ENCODE measurements at regions not wholly inside any gene's neighbourhood (a gene's known extent, or its start where the extent isn't known, plus 50 kb on each side); places are given as distances from the start of the nearest gene placed in this dataset.

GRCh38 chr20:11156922-11157321 lies 483.1 kb upstream of the JAG1 start:
- no peaks in the 10 kb centered on the region for H3K27me3 ChIP-seq
- TF ChIP-seq, protein P1, sequence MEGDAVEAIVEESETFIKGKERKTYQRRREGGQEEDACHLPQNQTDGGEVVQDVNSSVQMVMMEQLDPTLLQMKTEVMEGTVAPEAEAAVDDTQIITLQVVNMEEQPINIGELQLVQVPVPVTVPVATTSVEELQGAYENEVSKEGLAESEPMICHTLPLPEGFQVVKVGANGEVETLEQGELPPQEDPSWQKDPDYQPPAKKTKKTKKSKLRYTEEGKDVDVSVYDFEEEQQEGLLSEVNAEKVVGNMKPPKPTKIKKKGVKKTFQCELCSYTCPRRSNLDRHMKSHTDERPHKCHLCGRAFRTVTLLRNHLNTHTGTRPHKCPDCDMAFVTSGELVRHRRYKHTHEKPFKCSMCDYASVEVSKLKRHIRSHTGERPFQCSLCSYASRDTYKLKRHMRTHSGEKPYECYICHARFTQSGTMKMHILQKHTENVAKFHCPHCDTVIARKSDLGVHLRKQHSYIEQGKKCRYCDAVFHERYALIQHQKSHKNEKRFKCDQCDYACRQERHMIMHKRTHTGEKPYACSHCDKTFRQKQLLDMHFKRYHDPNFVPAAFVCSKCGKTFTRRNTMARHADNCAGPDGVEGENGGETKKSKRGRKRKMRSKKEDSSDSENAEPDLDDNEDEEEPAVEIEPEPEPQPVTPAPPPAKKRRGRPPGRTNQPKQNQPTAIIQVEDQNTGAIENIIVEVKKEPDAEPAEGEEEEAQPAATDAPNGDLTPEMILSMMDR (IDR thresholded peaks at IDR 0.05): no peak
- H3K9me3 ChIP-seq: no peaks in the 10 kb centered on the region
- no peaks in the 10 kb centered on the region for H3K4me1 ChIP-seq (ENCODE audit: control insufficient read depth in 1 of 2, insufficient read depth in 1 of 2, low read depth in 1 of 2, low read length in 1 of 2)
- H3K4me3 ChIP-seq (ENCODE audit: low read depth in 1 of 2, low read length in 1 of 2): no peak overlapping the region
- no peaks in the 10 kb centered on the region for H3K36me3 ChIP-seq
- no peak overlapping the region for H3K27ac ChIP-seq

DNA sequence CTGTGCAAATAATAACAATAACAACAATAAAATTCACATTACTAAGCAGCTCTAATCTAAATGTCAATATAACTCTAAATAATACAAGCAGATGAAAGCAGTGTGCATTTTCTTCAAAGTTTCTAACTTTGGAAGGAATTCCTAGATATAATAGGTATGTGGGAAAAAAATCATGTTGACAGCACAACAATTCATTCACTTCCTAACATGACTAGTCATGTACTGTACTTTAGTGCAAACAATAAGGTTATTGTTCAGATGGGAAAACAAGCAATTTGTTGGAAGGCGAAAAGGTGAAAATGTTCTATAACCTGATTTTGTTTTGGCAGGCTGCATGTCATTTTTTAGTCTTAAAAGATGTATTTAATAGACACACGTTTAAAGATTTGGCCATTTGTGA lies 484.3 kb upstream of the JAG1 start:
- Histone ChIP-seq H3K9me3 (no peaks in the 10 kb centered on the region), H3K4me3 (ENCODE audit: low read depth in 1 of 2, low read length in 1 of 2) (no peak overlapping the region), H3K27ac (no peak overlapping the region), H3K27me3 (no peaks in the 10 kb centered on the region), H3K36me3 (no peaks in the 10 kb centered on the region), H3K4me1 (ENCODE audit: control insufficient read depth in 1 of 2, insufficient read depth in 1 of 2, low read depth in 1 of 2, low read length in 1 of 2) (no peaks in the 10 kb centered on the region)
- TF ChIP-seq, protein P1 (IDR thresholded peaks at IDR 0.05): no peak

DNA sequence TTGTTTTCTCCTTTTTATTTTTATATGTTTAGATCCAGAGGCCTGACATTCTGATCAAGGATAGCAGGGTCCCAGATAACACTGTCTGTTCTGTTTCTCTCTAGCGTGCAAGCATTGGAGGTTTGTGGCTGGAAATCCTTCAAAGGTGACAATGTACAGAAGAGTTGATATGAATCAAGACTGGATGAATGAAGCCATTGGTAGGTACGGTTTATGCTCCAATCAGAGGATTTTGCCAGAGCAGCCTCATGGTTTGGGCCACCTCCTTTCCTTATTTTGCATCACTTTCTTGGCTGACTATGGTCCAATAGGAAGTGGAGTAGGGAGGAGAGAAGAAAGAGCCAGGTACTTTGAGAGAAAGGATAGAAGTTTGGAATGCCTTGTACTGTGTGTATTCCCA lies 484.8 kb upstream of the JAG1 start:
- Histone ChIP-seq H3K27me3 (no peaks in the 10 kb centered on the region), H3K36me3 (no peaks in the 10 kb centered on the region), H3K4me3 (ENCODE audit: low read depth in 1 of 2, low read length in 1 of 2) (no peak overlapping the region), H3K4me1 (ENCODE audit: control insufficient read depth in 1 of 2, insufficient read depth in 1 of 2, low read depth in 1 of 2, low read length in 1 of 2) (no peaks in the 10 kb centered on the region), H3K9me3 (no peaks in the 10 kb centered on the region), H3K27ac (no peak overlapping the region)
- TF ChIP-seq, protein P1 (IDR thresholded peaks at IDR 0.05): no peak

DNA sequence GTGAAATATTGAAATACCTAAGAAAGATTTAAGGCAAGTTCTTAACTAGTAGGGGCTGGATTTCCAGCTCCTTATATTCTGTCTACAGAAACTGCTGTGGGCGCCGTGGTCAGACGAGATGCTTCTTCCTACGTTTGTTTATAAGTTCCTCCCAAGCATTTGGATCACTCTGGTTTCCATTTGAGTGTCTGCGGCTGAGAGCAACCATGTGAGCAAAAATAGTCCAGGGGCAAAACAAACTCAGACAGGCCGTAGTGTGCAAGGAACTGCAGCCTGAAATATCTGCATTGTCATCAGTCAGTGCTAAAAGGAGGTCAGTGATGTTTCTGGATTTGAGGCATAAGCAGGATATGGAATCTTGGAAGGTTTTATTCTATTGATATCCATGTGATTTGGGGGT lies 485.9 kb upstream of the JAG1 start:
- Histone ChIP-seq H3K27me3 (no peaks in the 10 kb centered on the region), H3K4me3 (ENCODE audit: low read depth in 1 of 2, low read length in 1 of 2) (no peak overlapping the region), H3K4me1 (ENCODE audit: control insufficient read depth in 1 of 2, insufficient read depth in 1 of 2, low read depth in 1 of 2, low read length in 1 of 2) (no peaks in the 10 kb centered on the region), H3K27ac (no peak overlapping the region), H3K36me3 (no peaks in the 10 kb centered on the region), H3K9me3 (no peaks in the 10 kb centered on the region)
- TF ChIP-seq, protein P1 (IDR thresholded peaks at IDR 0.05): no peak

DNA sequence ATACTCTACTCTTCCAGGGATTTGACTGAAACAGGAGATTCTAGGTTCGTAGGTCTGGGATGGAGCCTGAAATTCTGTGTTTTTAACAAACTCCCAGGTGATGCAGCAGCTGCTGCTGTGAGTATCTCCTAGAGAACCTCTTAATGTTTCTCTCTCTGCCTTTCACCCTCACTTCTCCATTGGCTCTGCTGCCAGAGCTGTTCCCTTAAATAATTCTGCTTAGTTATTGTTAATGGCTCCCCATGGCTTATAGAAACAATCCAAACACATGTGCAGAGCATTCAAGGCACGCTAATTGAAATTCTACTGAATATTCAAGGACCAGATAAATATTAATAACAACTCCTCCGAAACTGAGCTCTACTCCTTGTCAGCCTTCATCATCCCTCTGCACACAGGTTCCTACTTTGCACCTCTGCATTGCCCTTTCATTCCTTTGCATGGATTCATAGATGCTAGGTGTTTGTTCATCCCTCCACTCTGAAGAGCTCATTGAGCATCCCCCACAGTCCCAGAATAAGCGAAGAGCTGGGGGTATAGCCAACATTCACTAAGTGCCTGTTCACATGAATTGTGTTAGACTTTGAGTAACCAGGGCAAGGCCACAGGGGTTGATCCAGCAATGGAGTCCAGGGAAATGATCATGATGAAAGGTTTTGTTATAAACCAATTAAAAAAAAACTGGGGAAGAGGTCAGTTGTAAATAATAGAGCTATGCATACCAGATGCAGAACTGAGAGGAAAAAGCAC lies 488.4 kb upstream of the JAG1 start:
- no peak overlapping the region for H3K27ac ChIP-seq
- H3K9me3 ChIP-seq: no peaks in the 10 kb centered on the region
- no peaks in the 10 kb centered on the region for H3K27me3 ChIP-seq
- TF ChIP-seq, protein P1 (IDR thresholded peaks at IDR 0.05): no peak
- no peaks in the 10 kb centered on the region for H3K36me3 ChIP-seq
- H3K4me1 ChIP-seq (ENCODE audit: control insufficient read depth in 1 of 2, insufficient read depth in 1 of 2, low read depth in 1 of 2, low read length in 1 of 2): no peaks in the 10 kb centered on the region
- H3K4me3 ChIP-seq (ENCODE audit: low read depth in 1 of 2, low read length in 1 of 2): no peak overlapping the region
